ENCODE measurements at regions not wholly inside any gene's neighbourhood (a gene's known extent, or its start where the extent isn't known, plus 50 kb on each side); places are given as distances from the start of the nearest gene placed in this dataset.

DNA sequence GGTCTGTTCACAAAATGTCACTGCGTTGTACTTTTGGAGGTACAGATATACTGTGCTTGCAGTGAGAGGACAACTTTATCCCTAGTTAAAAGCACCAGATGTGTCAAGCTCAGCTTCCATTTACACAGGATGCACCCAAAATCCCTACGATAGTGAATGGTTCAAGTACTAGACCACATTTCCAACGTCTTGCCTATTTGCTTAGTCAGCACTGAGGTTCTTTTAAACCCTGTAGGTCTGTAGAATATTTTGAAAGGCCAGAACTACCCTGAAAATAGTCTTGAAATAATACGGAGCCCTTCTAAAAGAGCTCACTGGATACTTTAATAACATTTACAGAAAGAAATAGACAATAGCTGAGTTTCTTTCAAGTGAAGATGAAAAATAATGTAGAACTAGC is 466.1 kb downstream of the FUT8 start:
- Histone ChIP-seq H3K9me3 (ENCODE audit: low read depth, low read length, poor library complexity, severe bottlenecking) (no peaks in the 10 kb centered on the region), H3K4me3 (ENCODE audit: low read depth, low read length, poor library complexity, severe bottlenecking) (no peak overlapping the region), H3K27me3 (replicated peaks; ENCODE audit: insufficient read depth, low read depth, low read length, poor library complexity) (no peaks in the 10 kb centered on the region), H3K4me1 (ENCODE audit: insufficient read depth, low read length, poor library complexity, severe bottlenecking) (no peaks in the 10 kb centered on the region), H3K36me3 (ENCODE audit: insufficient read depth, low read length, poor library complexity, severe bottlenecking) (no peaks in the 10 kb centered on the region), H3K27ac (ENCODE audit: low read depth, low read length, poor library complexity, severe bottlenecking) (no peak overlapping the region)
- no peak for DNase-seq (ENCODE audit: low spot score)
- TF ChIP-seq, protein P1, sequence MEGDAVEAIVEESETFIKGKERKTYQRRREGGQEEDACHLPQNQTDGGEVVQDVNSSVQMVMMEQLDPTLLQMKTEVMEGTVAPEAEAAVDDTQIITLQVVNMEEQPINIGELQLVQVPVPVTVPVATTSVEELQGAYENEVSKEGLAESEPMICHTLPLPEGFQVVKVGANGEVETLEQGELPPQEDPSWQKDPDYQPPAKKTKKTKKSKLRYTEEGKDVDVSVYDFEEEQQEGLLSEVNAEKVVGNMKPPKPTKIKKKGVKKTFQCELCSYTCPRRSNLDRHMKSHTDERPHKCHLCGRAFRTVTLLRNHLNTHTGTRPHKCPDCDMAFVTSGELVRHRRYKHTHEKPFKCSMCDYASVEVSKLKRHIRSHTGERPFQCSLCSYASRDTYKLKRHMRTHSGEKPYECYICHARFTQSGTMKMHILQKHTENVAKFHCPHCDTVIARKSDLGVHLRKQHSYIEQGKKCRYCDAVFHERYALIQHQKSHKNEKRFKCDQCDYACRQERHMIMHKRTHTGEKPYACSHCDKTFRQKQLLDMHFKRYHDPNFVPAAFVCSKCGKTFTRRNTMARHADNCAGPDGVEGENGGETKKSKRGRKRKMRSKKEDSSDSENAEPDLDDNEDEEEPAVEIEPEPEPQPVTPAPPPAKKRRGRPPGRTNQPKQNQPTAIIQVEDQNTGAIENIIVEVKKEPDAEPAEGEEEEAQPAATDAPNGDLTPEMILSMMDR (conservative IDR thresholded peaks at IDR 0.05; ENCODE audit: low read depth, low read length), result no peak
- no peak for TF ChIP-seq EZH2 (IDR thresholded peaks at IDR 0.05; ENCODE audit: borderline replicate concordance, low read depth, low read length, poor library complexity, severe bottlenecking)
- no TSS peak for BruUV-seq (replicated peaks)
- CTCF ChIA-PET, result no interaction called here
- POLR2A ChIA-PET (ENCODE audit: low non-redundant PET), result no interaction called here
- intact Hi-C loops (cut with micrococcal nuclease; ENCODE audit: unreplicated experiment), result no loop called here

DNA sequence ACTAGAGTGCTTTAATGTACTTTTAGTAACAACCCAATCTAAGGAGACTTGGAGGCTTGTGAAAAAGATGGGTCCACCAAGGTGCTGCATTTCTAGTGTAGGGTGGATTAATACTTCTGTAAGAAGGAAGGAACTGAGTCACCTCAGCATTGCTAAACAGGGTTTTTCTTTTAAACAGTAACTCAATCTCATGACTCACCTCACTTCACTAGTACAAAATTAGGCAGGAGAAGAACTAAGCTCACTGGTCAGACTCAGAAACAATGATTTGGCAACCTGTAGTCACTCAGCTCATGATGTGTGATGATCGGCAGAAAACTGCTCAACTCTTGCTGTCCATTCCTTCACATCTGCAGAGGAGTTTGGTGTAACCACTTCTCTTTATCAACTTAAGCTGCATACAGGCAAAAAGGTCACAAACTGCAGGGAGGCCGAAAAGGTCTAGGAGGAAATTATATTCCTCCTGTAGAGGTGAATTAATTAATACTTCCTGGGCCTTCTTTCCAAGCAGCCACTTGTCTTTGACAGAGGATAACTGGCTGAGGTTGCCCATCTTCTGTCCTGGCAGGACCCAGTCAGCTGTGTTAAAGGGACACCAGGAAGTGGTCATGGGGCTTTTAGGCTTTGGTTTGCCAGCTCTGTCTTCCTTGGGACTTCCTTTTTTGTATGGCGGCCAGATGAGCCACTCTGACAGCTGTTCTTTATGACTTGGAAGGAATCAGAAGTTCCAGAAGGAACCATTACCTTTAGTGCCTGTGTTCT is 466.9 kb downstream of the FUT8 start:
- Histone ChIP-seq H3K9me3 (ENCODE audit: low read depth, low read length, poor library complexity, severe bottlenecking) (no peaks in the 10 kb centered on the region), H3K27me3 (replicated peaks; ENCODE audit: insufficient read depth, low read depth, low read length, poor library complexity) (no peaks in the 10 kb centered on the region), H3K4me1 (ENCODE audit: insufficient read depth, low read length, poor library complexity, severe bottlenecking) (no peaks in the 10 kb centered on the region), H3K36me3 (ENCODE audit: insufficient read depth, low read length, poor library complexity, severe bottlenecking) (no peaks in the 10 kb centered on the region), H3K27ac (ENCODE audit: low read depth, low read length, poor library complexity, severe bottlenecking) (no peak overlapping the region), H3K4me3 (ENCODE audit: low read depth, low read length, poor library complexity, severe bottlenecking) (no peak overlapping the region)
- no peak for DNase-seq (ENCODE audit: low spot score)
- no peak for TF ChIP-seq EZH2 (IDR thresholded peaks at IDR 0.05; ENCODE audit: borderline replicate concordance, low read depth, low read length, poor library complexity, severe bottlenecking)
- TF ChIP-seq, protein P1 (conservative IDR thresholded peaks at IDR 0.05; ENCODE audit: low read depth, low read length), result no peak
- ChIA-PET CTCF (no interaction called here), POLR2A (ENCODE audit: low non-redundant PET) (no interaction called here)
- intact Hi-C loops (cut with micrococcal nuclease; ENCODE audit: unreplicated experiment), result no loop called here
- no TSS peak for BruUV-seq (replicated peaks)

DNA sequence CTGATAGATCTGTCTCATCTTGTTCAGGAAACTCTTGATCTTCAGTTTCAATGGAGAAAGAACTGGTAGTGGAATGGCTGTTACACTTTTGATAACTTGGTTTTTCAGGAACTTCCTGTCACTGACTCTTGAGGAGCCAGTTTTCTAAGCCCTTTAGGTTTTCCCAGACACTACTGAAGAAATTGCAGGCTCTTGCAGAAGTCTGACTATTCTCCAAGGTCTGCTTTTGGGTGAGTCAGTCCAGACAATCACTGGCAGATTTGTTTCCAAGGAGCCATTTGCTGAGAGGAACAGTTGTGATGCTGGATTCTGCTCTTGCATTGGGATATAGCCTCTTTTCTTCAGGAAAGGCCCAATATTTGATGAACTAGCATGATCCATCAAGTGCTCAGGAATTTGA is 468.0 kb downstream of the FUT8 start:
- intact Hi-C loops (cut with micrococcal nuclease; ENCODE audit: unreplicated experiment), result no loop called here
- ChIA-PET CTCF (no interaction called here), POLR2A (ENCODE audit: low non-redundant PET) (no interaction called here)
- Histone ChIP-seq H3K4me3 (ENCODE audit: low read depth, low read length, poor library complexity, severe bottlenecking) (no peak overlapping the region), H3K27ac (ENCODE audit: low read depth, low read length, poor library complexity, severe bottlenecking) (no peak overlapping the region), H3K9me3 (ENCODE audit: low read depth, low read length, poor library complexity, severe bottlenecking) (no peaks in the 10 kb centered on the region), H3K36me3 (ENCODE audit: insufficient read depth, low read length, poor library complexity, severe bottlenecking) (no peaks in the 10 kb centered on the region), H3K27me3 (replicated peaks; ENCODE audit: insufficient read depth, low read depth, low read length, poor library complexity) (no peaks in the 10 kb centered on the region), H3K4me1 (ENCODE audit: insufficient read depth, low read length, poor library complexity, severe bottlenecking) (no peaks in the 10 kb centered on the region)
- no peak for DNase-seq (ENCODE audit: low spot score)
- TF ChIP-seq EZH2 (IDR thresholded peaks at IDR 0.05; ENCODE audit: borderline replicate concordance, low read depth, low read length, poor library complexity, severe bottlenecking), result no peak
- TF ChIP-seq, protein P1 (conservative IDR thresholded peaks at IDR 0.05; ENCODE audit: low read depth, low read length), result no peak
- BruUV-seq (replicated peaks), result no TSS peak
